H9 (cell line): ENCODE measurements at regions not wholly inside any gene's neighbourhood (a gene's known extent, or its start where the extent isn't known, plus 50 kb on each side); places are given as distances from the start of the nearest gene placed in this dataset.

Experiments
- DNase-seq: peaks from one replicate; pipeline ENCODE4 v3.0.0-alpha.2; 2017
- H2AFZ ChIP-seq: one replicate; pipeline ENCODE4 v1.6.1; 2013; ENCODE audit warnings: mild to moderate bottlenecking, low read length, control low read depth, moderate library complexity
- H2AK5ac ChIP-seq: 2 replicates; pipeline ENCODE4 v1.6.1; 2013; ENCODE audit warnings: low read length, control low read depth, mixed read lengths; ENCODE audit not compliant: insufficient read length
- H2BK120ac ChIP-seq: one replicate; pipeline ENCODE4 v1.6.1; 2013; ENCODE audit warnings: low read depth, mild to moderate bottlenecking, low read length, control low read depth, inconsistent platforms; ENCODE audit not compliant: poor library complexity, severe bottlenecking
- H2BK12ac ChIP-seq: 2 replicates; pipeline ENCODE4 v1.6.1; 2013; ENCODE audit warnings: low read length, control low read depth, mixed read lengths, low read depth; ENCODE audit not compliant: insufficient read length
- H2BK15ac ChIP-seq: 2 replicates; pipeline ENCODE4 v1.6.1; 2013; ENCODE audit warnings: low read depth, low read length, control low read depth
- H2BK20ac ChIP-seq: one replicate; pipeline ENCODE4 v1.6.1; 2013; ENCODE audit warnings: low read depth, mild to moderate bottlenecking, low read length, control low read depth, inconsistent platforms; ENCODE audit not compliant: poor library complexity, severe bottlenecking
- H2BK5ac ChIP-seq: 2 replicates; pipeline ENCODE4 v1.6.1; 2013; ENCODE audit warnings: low read length, control low read depth, mixed read lengths; ENCODE audit not compliant: insufficient read length
- H3K14ac ChIP-seq: 2 replicates; pipeline ENCODE4 v1.6.1; 2013; ENCODE audit warnings: low read length, control low read depth; ENCODE audit not compliant: insufficient read depth
- H3K18ac ChIP-seq: 2 replicates; pipeline ENCODE4 v1.6.1; 2013; ENCODE audit warnings: low read depth, mild to moderate bottlenecking, mixed read lengths, low read length, control low read depth; ENCODE audit not compliant: insufficient read length
- H3K23ac ChIP-seq: 2 replicates; pipeline ENCODE4 v1.6.1; 2013; ENCODE audit warnings: low read length, control low read depth, mixed read lengths, low read depth; ENCODE audit not compliant: insufficient read length
- H3K23me2 ChIP-seq: 2 replicates; pipeline ENCODE4 v1.6.1; 2013; ENCODE audit warnings: low read depth, mild to moderate bottlenecking, mixed read lengths, low read length, control low read depth; ENCODE audit not compliant: insufficient read length, poor library complexity, severe bottlenecking
- H3K27ac ChIP-seq: 2 replicates; pipeline ENCODE4 v1.5.1; 2013; ENCODE audit warnings: low read length, control low read depth, mixed read lengths, low read depth; ENCODE audit not compliant: insufficient read length
- H3K27me3 ChIP-seq: 2 replicates; pipeline ENCODE4 v1.6.1; 2013; ENCODE audit warnings: low read length, control low read depth, inconsistent platforms; ENCODE audit not compliant: insufficient read depth
- H3K4ac ChIP-seq: 2 replicates; pipeline ENCODE4 v1.6.1; 2013; ENCODE audit warnings: low read depth, mild to moderate bottlenecking, control low read depth, inconsistent platforms, low read length, moderate library complexity
- H3K4me1 ChIP-seq: 2 replicates; pipeline ENCODE4 v1.6.1; 2013; ENCODE audit warnings: low read length, control low read depth, inconsistent platforms; ENCODE audit not compliant: insufficient read depth
- H3K4me2 ChIP-seq: 2 replicates; pipeline ENCODE4 v1.6.1; 2013; ENCODE audit warnings: low read length, control low read depth, mixed read lengths; ENCODE audit not compliant: insufficient read length, insufficient read depth
- H3K56ac ChIP-seq: 2 replicates; pipeline ENCODE4 v1.6.1; 2013; ENCODE audit warnings: low read depth, mild to moderate bottlenecking, mixed read lengths, low read length, control low read depth; ENCODE audit not compliant: insufficient read length
- H3K79me1 ChIP-seq: 2 replicates; pipeline ENCODE4 v1.6.1; 2013; ENCODE audit warnings: low read depth, mild to moderate bottlenecking, moderate library complexity, low read length, control low read depth, inconsistent platforms; ENCODE audit not compliant: insufficient read depth, poor library complexity, severe bottlenecking
- H3K79me2 ChIP-seq: 2 replicates; pipeline ENCODE4 v1.6.1; 2013; ENCODE audit warnings: low read length, control low read depth, inconsistent platforms; ENCODE audit not compliant: insufficient read depth
- H3K9ac ChIP-seq: 2 replicates; pipeline ENCODE4 v1.6.1; 2013; ENCODE audit warnings: low read length, control low read depth, mixed read lengths; ENCODE audit not compliant: insufficient read length; ENCODE audit errors: extremely low read depth
- H3K9me3 ChIP-seq: one replicate; pipeline ENCODE4 v1.6.1; 2013; ENCODE audit warnings: low read depth, low read length, inconsistent platforms; ENCODE audit not compliant: control insufficient read depth
- H3T11ph ChIP-seq: one replicate; pipeline ENCODE4 v1.6.1; 2013; ENCODE audit warnings: mild to moderate bottlenecking, low read length, control low read depth, inconsistent platforms
- H4K20me1 ChIP-seq: one replicate; pipeline ENCODE4 v1.6.1; 2013; ENCODE audit not compliant: control insufficient read depth, insufficient read length, insufficient read depth
- H4K5ac ChIP-seq: 2 replicates; pipeline ENCODE4 v1.6.1; 2013; ENCODE audit warnings: low read depth, mild to moderate bottlenecking, mixed read lengths, low read length, control low read depth; ENCODE audit not compliant: insufficient read length
- H4K8ac ChIP-seq: replicated peaks from 2 replicates; pipeline ENCODE4 v1.6.1; 2013; ENCODE audit warnings: low read length, control low read depth, mixed read lengths, low read depth; ENCODE audit not compliant: insufficient read length
- H4K91ac ChIP-seq: 2 replicates; pipeline ENCODE4 v1.6.1; 2013; ENCODE audit warnings: low read depth, mild to moderate bottlenecking, moderate library complexity, mixed read lengths, low read length, control low read depth; ENCODE audit not compliant: insufficient read length
- H3K27ac Mint-ChIP-seq, 3 experiments: 2 replicates in 2 of 3; 3 replicates in 1 of 3; pipeline ENCODE4 v1.8.0; 2020 to 2021; ENCODE audit warnings: mixed read lengths in 3 of 3, mild to moderate bottlenecking in 1 of 3, moderate library complexity in 1 of 3
- H3K27me3 Mint-ChIP-seq: 2 replicates; pipeline ENCODE4 v1.8.0; 2021; ENCODE audit warnings: low read depth, mild to moderate bottlenecking, moderate library complexity, mixed read lengths
- H3K36me3 Mint-ChIP-seq, 3 experiments: 2 replicates in 2 of 3; 3 replicates in 1 of 3; pipeline ENCODE4 v1.8.0; 2020 to 2021; ENCODE audit warnings: low read depth in 3 of 3, mixed read lengths in 3 of 3; ENCODE audit not compliant: insufficient read depth in 1 of 3
- H3K4me1 Mint-ChIP-seq, 2 experiments: 2 replicates each; pipeline ENCODE4 v1.8.0; 2020; ENCODE audit warnings: mixed read lengths in 2 of 2
- H3K4me3 Mint-ChIP-seq, 2 experiments: 2 replicates in 1 of 2; 3 replicates in 1 of 2; pipeline ENCODE4 v1.8.0; 2020 to 2021; ENCODE audit warnings: mild to moderate bottlenecking in 2 of 2, mixed read lengths in 2 of 2, moderate library complexity in 1 of 2
- H3K9me3 Mint-ChIP-seq, 2 experiments: 2 replicates in 1 of 2; 3 replicates in 1 of 2; pipeline ENCODE4 v1.8.0; 2020; ENCODE audit warnings: mild to moderate bottlenecking in 2 of 2, mixed read lengths in 2 of 2, moderate library complexity in 1 of 2
- WGBS: extraction: QIAGEN DNeasy Blood & Tissue Kit; methylation state at CpG from one replicate; pipeline ENCODE4 v1.1.7; 2013; ENCODE audit warnings: missing lambda C conversion rate, low lambda C conversion rate, mixed read lengths; ENCODE audit not compliant: insufficient read length; ENCODE audit errors: extremely low coverage; 5-methylcytosine and 5-hydroxymethylcytosine counted together
- TF ChIP-seq, protein P1 (sequence below): fragments of 200-600 bp; sonication (generic); conservative IDR thresholded peaks from 3 replicates; pipeline ENCODE4 v1.8.0; 2021; ENCODE audit warnings: antibody characterized with exemption, mild to moderate bottlenecking

DNA sequence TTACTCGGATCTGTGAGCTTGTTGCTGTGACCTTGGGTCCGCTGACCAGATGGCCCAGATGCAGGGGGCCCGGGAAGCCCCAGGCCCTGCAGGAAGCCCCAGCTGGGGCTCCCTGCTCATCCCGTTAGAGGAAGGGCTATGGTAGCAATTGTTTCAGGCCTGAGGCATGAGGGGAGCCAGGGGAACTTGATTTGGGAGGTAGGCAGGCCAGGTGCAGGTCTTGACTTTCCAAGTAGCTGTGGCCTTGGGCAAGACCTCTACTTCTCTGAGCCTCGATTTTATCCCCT, 55.0 kb upstream of the CXCL12 start:
- Histone ChIP-seq H2BK12ac (no peak overlapping the region), H3K27ac (no peak overlapping the region), H3K9ac (no peak overlapping the region), H3K56ac (no peak overlapping the region), H3K23ac (no peak overlapping the region), H4K91ac (no peak overlapping the region), H3K27me3 (no peaks in the 10 kb centered on the region), H3K4me1 (no peaks in the 10 kb centered on the region), H3K4ac (no peak overlapping the region), H4K5ac (no peak overlapping the region), H4K20me1 (no peaks in the 10 kb centered on the region), H3K4me2 (no peak overlapping the region), H3K9me3 (no peaks in the 10 kb centered on the region), H2BK5ac (no peak overlapping the region), H3K79me1 (no peaks in the 10 kb centered on the region), H3T11ph (no peak overlapping the region), H3K14ac (no peak overlapping the region), H2AFZ (no peak overlapping the region), H2BK20ac (no peak overlapping the region), H4K8ac (no peak overlapping the region), H3K18ac (no peak overlapping the region), H2BK15ac (no peak overlapping the region), H3K79me2 (no peaks in the 10 kb centered on the region), H3K23me2 (no peaks in the 10 kb centered on the region), H2BK120ac (no peak overlapping the region), H2AK5ac (no peak overlapping the region)
- no CpG with 5 or more reads among the region's 5 CpGs for WGBS
- Mint-ChIP-seq H3K9me3 (peaks cover 23 to 34% of the 10 kb centered on the region in 2 experiments; a peak in 4 of 5 replicates), H3K27me3 (peaks cover 4% of the 10 kb centered on the region), H3K4me1 (no peaks in the 10 kb centered on the region), H3K36me3 (peaks cover under 1 to 12% (median 8%) of the 10 kb centered on the region in 3 experiments; a peak in 5 of 7 replicates), H3K27ac (no peak overlapping the region), H3K4me3 (no peak overlapping the region)
- DNase-seq: no peak
- TF ChIP-seq, protein P1, sequence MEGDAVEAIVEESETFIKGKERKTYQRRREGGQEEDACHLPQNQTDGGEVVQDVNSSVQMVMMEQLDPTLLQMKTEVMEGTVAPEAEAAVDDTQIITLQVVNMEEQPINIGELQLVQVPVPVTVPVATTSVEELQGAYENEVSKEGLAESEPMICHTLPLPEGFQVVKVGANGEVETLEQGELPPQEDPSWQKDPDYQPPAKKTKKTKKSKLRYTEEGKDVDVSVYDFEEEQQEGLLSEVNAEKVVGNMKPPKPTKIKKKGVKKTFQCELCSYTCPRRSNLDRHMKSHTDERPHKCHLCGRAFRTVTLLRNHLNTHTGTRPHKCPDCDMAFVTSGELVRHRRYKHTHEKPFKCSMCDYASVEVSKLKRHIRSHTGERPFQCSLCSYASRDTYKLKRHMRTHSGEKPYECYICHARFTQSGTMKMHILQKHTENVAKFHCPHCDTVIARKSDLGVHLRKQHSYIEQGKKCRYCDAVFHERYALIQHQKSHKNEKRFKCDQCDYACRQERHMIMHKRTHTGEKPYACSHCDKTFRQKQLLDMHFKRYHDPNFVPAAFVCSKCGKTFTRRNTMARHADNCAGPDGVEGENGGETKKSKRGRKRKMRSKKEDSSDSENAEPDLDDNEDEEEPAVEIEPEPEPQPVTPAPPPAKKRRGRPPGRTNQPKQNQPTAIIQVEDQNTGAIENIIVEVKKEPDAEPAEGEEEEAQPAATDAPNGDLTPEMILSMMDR: no peak
